ENCODE measurements at regions not wholly inside any gene's neighbourhood (a gene's known extent, or its start where the extent isn't known, plus 50 kb on each side); places are given as distances from the start of the nearest gene placed in this dataset.

DNA sequence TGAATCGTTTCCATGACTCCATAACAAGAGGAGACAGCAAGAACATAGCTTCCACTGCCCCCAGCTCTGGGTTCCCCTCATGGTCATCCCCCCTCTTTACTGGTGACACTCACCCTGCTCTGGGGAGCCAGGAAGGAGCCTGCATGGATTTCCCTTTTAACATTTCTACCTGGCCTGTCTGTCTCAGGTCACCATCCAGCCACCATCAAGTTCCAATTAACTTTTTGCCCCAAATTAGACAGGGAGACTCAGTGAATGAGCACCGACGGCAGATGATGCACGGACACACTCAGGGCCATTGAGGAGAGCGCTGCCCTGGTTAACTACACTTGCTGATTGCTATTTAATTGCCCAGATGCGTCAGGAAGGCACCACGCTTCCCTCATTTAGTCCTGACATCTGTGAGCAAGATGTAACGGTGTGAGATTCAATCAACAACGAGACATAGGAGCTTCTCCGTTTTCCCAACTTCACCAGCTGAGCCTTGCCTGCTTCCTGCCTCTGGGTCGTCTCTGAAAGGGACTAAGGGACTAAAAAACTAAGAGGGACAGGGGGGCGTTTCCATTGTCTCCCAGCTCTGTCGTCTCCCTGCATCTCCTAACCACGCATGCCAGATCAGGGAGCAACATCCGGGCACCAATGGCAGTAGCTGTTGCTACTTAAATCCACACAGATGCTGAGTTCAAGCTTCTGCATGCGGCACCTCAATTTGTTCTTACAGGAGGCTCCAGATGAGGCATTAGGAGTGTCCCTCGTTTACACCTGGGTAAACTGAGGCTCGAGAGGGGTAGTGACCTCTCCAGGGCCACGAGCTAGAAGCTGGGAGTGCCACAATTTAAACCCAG lies 426.7 kb downstream of the NPHP4 start:
- Histone ChIP-seq H3K36me3 (ENCODE audit: control insufficient read depth, insufficient read depth, low read length) (no peaks in the 10 kb centered on the region), H3K4me3 (ENCODE audit: low read depth, low read length) (no peak overlapping the region), H3K4me1 (no peaks in the 10 kb centered on the region), H3K27me3 (replicated peaks; ENCODE audit: control insufficient read depth, insufficient read depth, low read length) (no peaks in the 10 kb centered on the region), H3K9me3 (no peaks in the 10 kb centered on the region)
- TF ChIP-seq, protein P1, sequence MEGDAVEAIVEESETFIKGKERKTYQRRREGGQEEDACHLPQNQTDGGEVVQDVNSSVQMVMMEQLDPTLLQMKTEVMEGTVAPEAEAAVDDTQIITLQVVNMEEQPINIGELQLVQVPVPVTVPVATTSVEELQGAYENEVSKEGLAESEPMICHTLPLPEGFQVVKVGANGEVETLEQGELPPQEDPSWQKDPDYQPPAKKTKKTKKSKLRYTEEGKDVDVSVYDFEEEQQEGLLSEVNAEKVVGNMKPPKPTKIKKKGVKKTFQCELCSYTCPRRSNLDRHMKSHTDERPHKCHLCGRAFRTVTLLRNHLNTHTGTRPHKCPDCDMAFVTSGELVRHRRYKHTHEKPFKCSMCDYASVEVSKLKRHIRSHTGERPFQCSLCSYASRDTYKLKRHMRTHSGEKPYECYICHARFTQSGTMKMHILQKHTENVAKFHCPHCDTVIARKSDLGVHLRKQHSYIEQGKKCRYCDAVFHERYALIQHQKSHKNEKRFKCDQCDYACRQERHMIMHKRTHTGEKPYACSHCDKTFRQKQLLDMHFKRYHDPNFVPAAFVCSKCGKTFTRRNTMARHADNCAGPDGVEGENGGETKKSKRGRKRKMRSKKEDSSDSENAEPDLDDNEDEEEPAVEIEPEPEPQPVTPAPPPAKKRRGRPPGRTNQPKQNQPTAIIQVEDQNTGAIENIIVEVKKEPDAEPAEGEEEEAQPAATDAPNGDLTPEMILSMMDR (IDR thresholded peaks at IDR 0.05; ENCODE audit: insufficient read depth in 1 of 2, low read depth in 1 of 2, low read length in 1 of 2, severe bottlenecking in 1 of 2, unreplicated experiment in 1 of 2), result no peak
- Mint-ChIP-seq H3K36me3 (ENCODE audit: insufficient read depth, unreplicated experiment) (no peaks in the 10 kb centered on the region), H3K9me3 (ENCODE audit: unreplicated experiment) (peaks cover 12% of the 10 kb centered on the region), H3K4me3 (ENCODE audit: unreplicated experiment) (no peak overlapping the region), H3K27ac (ENCODE audit: unreplicated experiment) (no peak overlapping the region), H3K27me3 (ENCODE audit: insufficient read depth, unreplicated experiment) (no peaks in the 10 kb centered on the region), H3K4me1 (ENCODE audit: low read depth, unreplicated experiment) (no peaks in the 10 kb centered on the region)
- BruUV-seq (replicated peaks), result no TSS peak
- ChIA-PET POLR2A (no interaction called here), CTCF (no interaction called here)
- DNase-seq, result no peak
- intact Hi-C loops (cut with micrococcal nuclease; ENCODE audit: unreplicated experiment), result no loop called here

DNA sequence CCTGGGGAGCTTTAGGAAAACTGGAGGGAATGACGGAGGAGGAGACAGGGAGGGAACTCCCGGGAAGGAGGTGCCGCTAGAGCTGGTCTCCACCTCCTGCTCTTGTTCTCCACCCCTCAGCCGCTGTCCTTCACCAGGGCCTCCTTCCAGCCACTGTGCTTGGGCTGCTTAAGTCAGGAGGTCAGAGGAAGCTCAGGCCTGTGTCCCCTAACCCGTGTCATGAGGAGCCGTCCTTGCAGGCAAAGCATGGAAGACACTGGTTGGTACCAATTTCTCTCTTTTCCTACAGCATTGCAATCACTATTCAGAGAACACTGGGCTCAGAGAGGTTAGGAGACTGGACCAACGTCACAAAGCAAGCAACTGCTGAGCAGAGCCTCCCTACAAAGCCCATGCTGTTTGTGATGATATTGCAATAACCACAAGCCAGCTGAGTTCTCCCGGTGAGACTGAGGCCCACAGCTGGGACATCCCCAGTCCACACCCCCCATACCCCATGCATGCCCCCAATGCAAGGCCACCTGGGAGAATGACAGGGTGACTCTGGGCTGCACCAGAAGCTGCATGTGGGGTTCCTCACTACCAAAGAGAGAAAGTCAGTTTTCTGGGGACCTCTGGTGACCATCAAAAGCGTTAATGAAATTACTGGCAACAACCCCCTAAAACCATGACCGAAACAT lies 427.5 kb downstream of the NPHP4 start:
- intact Hi-C loops (cut with micrococcal nuclease; ENCODE audit: unreplicated experiment), result no loop called here

DNA sequence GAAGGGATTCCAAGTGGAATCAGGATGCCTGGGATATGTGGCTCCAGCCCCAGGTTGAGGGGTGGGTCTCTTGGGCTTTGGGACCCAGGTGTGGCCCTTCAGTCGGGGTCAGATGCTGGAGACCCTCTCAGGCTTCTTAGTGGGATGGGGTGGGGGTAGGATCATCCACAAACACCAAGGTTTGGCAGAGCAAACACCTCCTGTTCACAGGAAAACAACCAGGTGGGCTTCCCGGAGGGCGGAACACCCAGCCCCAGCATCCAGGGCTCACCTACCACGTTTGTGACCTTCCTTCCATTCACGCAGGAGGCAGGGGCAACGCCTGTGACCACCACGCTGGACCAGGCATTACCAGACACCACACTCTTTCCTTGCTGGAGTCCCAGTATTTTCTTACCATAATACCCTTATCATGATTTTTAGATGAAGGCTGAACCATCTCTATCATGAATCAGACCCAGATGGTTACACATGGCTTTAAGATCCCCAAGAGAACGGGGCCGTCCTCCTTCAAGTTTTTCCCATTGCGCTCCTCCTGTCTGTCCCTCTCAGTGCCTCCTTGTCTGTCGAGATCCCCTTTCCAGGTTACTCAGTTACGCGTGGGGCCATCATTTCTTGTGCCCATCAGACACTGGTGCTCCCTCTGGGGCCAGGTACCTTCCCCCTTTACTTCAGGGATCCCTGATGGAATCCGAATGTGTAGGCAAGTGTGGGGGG lies 428.2 kb downstream of the NPHP4 start:
- no peaks in the 10 kb centered on the region for H3K27me3 ChIP-seq (replicated peaks; ENCODE audit: control insufficient read depth, insufficient read depth, low read length)
- ChIA-PET POLR2A (no interaction called here), CTCF (no interaction called here)
- H3K9me3 Mint-ChIP-seq (ENCODE audit: unreplicated experiment), result peaks cover 2% of the 10 kb centered on the region
- intact Hi-C loops (cut with micrococcal nuclease; ENCODE audit: unreplicated experiment), result no loop called here
- H3K27ac Mint-ChIP-seq (ENCODE audit: unreplicated experiment), result no peak overlapping the region
- no peak for DNase-seq
- H3K4me3 Mint-ChIP-seq (ENCODE audit: unreplicated experiment), result no peak overlapping the region
- no peaks in the 10 kb centered on the region for H3K27me3 Mint-ChIP-seq (ENCODE audit: insufficient read depth, unreplicated experiment)
- no peaks in the 10 kb centered on the region for H3K4me1 ChIP-seq
- H3K36me3 Mint-ChIP-seq (ENCODE audit: insufficient read depth, unreplicated experiment), result no peaks in the 10 kb centered on the region
- H3K4me3 ChIP-seq (ENCODE audit: low read depth, low read length), result no peak overlapping the region
- no peaks in the 10 kb centered on the region for H3K4me1 Mint-ChIP-seq (ENCODE audit: low read depth, unreplicated experiment)
- BruUV-seq (replicated peaks), result no TSS peak
- TF ChIP-seq, protein P1 (IDR thresholded peaks at IDR 0.05; ENCODE audit: insufficient read depth in 1 of 2, low read depth in 1 of 2, low read length in 1 of 2, severe bottlenecking in 1 of 2, unreplicated experiment in 1 of 2), result no peak
- H3K9me3 ChIP-seq, result no peaks in the 10 kb centered on the region
- no peaks in the 10 kb centered on the region for H3K36me3 ChIP-seq (ENCODE audit: control insufficient read depth, insufficient read depth, low read length)

More for the DNA sequence above, 427.5 kb downstream of the NPHP4 start:
- no TSS peak for BruUV-seq (replicated peaks)
- Mint-ChIP-seq H3K27ac (ENCODE audit: unreplicated experiment) (no peak overlapping the region), H3K4me3 (ENCODE audit: unreplicated experiment) (no peak overlapping the region), H3K4me1 (ENCODE audit: low read depth, unreplicated experiment) (no peaks in the 10 kb centered on the region), H3K27me3 (ENCODE audit: insufficient read depth, unreplicated experiment) (no peaks in the 10 kb centered on the region), H3K9me3 (ENCODE audit: unreplicated experiment) (peaks cover 7% of the 10 kb centered on the region), H3K36me3 (ENCODE audit: insufficient read depth, unreplicated experiment) (no peaks in the 10 kb centered on the region)
- TF ChIP-seq, protein P1 (IDR thresholded peaks at IDR 0.05; ENCODE audit: insufficient read depth in 1 of 2, low read depth in 1 of 2, low read length in 1 of 2, severe bottlenecking in 1 of 2, unreplicated experiment in 1 of 2), result no peak
- H3K9me3 ChIP-seq, result no peaks in the 10 kb centered on the region
- DNase-seq, result no peak
- H3K27me3 ChIP-seq (replicated peaks; ENCODE audit: control insufficient read depth, insufficient read depth, low read length), result no peaks in the 10 kb centered on the region
- no peak overlapping the region for H3K4me3 ChIP-seq (ENCODE audit: low read depth, low read length)
- POLR2A ChIA-PET, result no interaction called here
- no peaks in the 10 kb centered on the region for H3K4me1 ChIP-seq
- H3K36me3 ChIP-seq (ENCODE audit: control insufficient read depth, insufficient read depth, low read length), result no peaks in the 10 kb centered on the region
- CTCF ChIA-PET, result no interaction called here

Measured in Caco-2 (cell line).